GM06990 (cell line): ENCODE measurements at regions not wholly inside any gene's neighbourhood (a gene's known extent, or its start where the extent isn't known, plus 50 kb on each side); places are given as distances from the start of the nearest gene placed in this dataset.

ENCODE experiments used
- DNase-seq: peaks from one replicate; pipeline ENCODE4 v3.0.0-alpha.2; 2011; ENCODE audit not compliant: insufficient read length; ENCODE audit errors: extremely low read depth
- H3K27me3 ChIP-seq: replicated peaks from 2 replicates; pipeline ENCODE4 v1.6.0; 2011; ENCODE audit warnings: low read length; ENCODE audit not compliant: control insufficient read depth, insufficient read depth
- H3K36me3 ChIP-seq: 2 replicates; pipeline ENCODE4 v1.5.1; 2011; ENCODE audit warnings: low read length; ENCODE audit not compliant: control insufficient read depth, insufficient read depth
- H3K4me3 ChIP-seq: replicated peaks from 2 replicates; pipeline ENCODE4 v1.5.1; 2011; ENCODE audit warnings: low read depth, mild to moderate bottlenecking, control low read depth, low read length
- CTCF ChIP-seq: IDR thresholded peaks from 2 replicates; pipeline ENCODE4 v1.5.1; 2011; ENCODE audit warnings: low read length, control low read depth, mild to moderate bottlenecking, inconsistent platforms; ENCODE audit not compliant: insufficient read depth, poor library complexity, severe bottlenecking

- Histone ChIP-seq H3K4me3 (no peak overlapping the region), H3K27me3 (no peaks in the 10 kb centered on the region), H3K36me3 (no peaks in the 10 kb centered on the region)
- no peak for TF ChIP-seq CTCF
- no peak for DNase-seq
Observed at GRCh38 chr13:53137779-53138178, 109.2 kb downstream of the OLFM4 start.

DNA sequence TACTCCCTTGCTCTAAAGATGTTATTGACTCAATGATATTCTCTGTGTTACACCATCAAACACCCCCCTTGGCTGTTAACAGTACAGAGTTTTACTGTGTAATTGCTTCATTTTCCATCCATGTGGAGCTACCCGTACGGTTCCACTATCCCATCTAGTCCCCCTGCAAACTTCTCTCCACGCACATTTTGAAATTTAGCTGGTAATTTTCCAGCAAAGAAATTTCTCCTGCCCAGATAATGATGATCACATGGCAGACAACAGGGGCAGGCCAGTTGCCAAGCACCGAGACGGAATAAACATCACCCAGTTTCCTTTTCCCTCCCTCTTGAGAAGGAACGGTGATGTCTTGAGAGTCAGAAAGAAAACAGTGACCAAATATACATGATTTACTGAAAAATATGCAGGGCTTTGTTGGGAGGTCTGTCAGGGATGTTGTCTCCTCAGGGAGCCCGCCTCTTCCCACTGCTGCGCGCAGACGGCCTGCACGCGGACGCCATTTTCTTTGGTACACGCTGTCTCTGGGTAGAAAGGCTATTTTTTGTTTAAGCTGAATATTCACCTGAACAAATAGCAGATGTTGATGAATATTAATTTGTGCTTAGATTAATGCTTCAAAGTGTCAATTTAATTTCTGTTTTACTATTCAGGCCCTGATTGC lies 109.9 kb downstream of the OLFM4 start:
- no peaks in the 10 kb centered on the region for H3K27me3 ChIP-seq
- no peak for TF ChIP-seq CTCF
- no peak for DNase-seq
- no peak overlapping the region for H3K4me3 ChIP-seq
- no peaks in the 10 kb centered on the region for H3K36me3 ChIP-seq

DNA sequence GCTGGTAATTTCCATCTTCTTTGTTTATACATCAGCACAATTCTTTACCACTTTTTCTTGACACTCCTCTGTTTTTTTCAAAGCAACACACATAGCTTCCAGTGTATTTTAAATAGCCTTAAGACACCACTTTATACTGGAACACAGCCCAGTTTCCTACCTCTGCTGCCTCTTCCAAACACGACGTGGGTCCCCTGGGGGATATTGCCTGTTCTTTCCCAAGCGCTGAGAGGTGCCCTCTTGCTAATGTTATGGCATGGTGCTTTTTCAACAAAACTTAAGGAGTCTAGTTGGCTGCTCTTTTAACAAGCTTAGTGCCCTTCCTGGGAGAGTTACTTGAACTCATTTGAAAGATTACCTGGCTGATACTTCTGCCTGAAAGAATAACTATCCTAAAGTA lies 112.7 kb downstream of the OLFM4 start:
- Histone ChIP-seq H3K4me3 (no peak overlapping the region), H3K36me3 (no peaks in the 10 kb centered on the region), H3K27me3 (no peaks in the 10 kb centered on the region)
- TF ChIP-seq CTCF, result no peak
- DNase-seq, result no peak

GRCh38 chr13:53142306-53142705 lies 113.7 kb downstream of the OLFM4 start:
- TF ChIP-seq CTCF, result no peak
- Histone ChIP-seq H3K36me3 (no peaks in the 10 kb centered on the region), H3K4me3 (no peak overlapping the region), H3K27me3 (no peaks in the 10 kb centered on the region)
- DNase-seq, result no peak

DNA sequence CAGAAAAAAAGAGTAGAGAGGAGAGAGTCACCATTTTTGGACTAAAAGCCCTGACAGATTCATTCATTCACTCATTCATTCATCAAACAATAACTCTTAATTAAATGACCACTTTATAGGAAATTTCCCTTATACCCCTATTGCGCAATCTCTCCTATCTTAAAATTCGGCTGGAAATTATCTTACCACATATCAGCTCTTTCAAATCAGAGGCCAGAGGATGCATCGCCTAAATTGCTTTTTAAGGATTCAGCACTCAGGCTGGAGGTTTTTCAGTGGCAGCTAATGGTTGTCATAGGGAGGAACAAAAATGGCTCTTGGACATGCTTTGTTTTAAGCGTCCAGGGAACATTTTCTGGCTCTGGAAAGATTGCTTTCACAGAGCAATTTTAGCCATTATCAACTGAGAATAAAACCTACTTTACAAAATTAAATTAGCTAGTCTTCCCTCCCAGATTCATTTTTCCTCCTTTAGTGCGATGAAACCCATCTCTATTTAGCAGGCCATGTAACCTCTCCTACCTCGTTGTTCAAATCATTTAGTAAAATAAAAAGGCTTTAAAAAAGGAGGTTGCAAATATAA lies 115.2 kb downstream of the OLFM4 start:
- Histone ChIP-seq H3K4me3 (no peak overlapping the region), H3K27me3 (no peaks in the 10 kb centered on the region), H3K36me3 (no peaks in the 10 kb centered on the region)
- no peak for TF ChIP-seq CTCF
- no peak for DNase-seq
